DOHH2 (cell line): ENCODE measurements at regions not wholly inside any gene's neighbourhood (a gene's known extent, or its start where the extent isn't known, plus 50 kb on each side); places are given as distances from the start of the nearest gene placed in this dataset.
"Not testable (repeated sequence)": the region's sequence is repeated elsewhere in the genome, so short reads cannot be mapped to it uniquely, and the experiment has no call there.

Experiments
- H3F3A ChIP-seq: fragments of 200-600 bp; sonication (generic), shearing (Covaris generic); 2 replicates; pipeline ENCODE4 v1.6.0; 2016; ENCODE audit warnings: antibody characterized with exemption, mild to moderate bottlenecking; ENCODE audit not compliant: control insufficient read depth, insufficient read depth
- H3K27ac ChIP-seq: fragments of 200-600 bp; sonication (generic); 2 replicates; pipeline ENCODE4 v1.5.1; 2014; ENCODE audit warnings: low read depth, mild to moderate bottlenecking, low read length, moderate library complexity
- H3K27me3 ChIP-seq: fragments of 200-600 bp; sonication (generic); 2 replicates; pipeline ENCODE4 v1.6.1; 2014; ENCODE audit warnings: mild to moderate bottlenecking, low read length, mixed read lengths; ENCODE audit not compliant: control insufficient read depth
- H3K36me3 ChIP-seq: fragments of 200-600 bp; sonication (generic); 2 replicates; pipeline ENCODE4 v1.6.1; 2014; ENCODE audit warnings: mild to moderate bottlenecking, low read length, moderate library complexity, mixed read lengths; ENCODE audit not compliant: control insufficient read depth
- H3K4me1 ChIP-seq: fragments of 200-600 bp; sonication (generic); 2 replicates; pipeline ENCODE4 v1.6.1; 2014; ENCODE audit warnings: mild to moderate bottlenecking, low read length, mixed read lengths; ENCODE audit not compliant: control insufficient read depth
- H3K4me2 ChIP-seq: fragments of 200-600 bp; sonication (generic); 2 replicates; pipeline ENCODE4 v1.6.0; 2014; ENCODE audit warnings: mild to moderate bottlenecking, low read length, moderate library complexity
- H3K4me3 ChIP-seq: fragments of 200-600 bp; sonication (generic); 2 replicates; pipeline ENCODE4 v1.5.1; 2014; ENCODE audit warnings: mild to moderate bottlenecking, low read length, mixed read lengths
- H3K79me2 ChIP-seq: fragments of 200-600 bp; sonication (generic); 2 replicates; pipeline ENCODE4 v1.6.1; 2014; ENCODE audit warnings: mild to moderate bottlenecking, low read length, mixed read lengths; ENCODE audit not compliant: control insufficient read depth
- H3K9me2 ChIP-seq: fragments of 200-600 bp; sonication (generic); replicated peaks from 2 replicates; pipeline ENCODE4 v1.6.1; 2014; ENCODE audit warnings: mild to moderate bottlenecking, low read length, mixed read lengths; ENCODE audit not compliant: control insufficient read depth
- H3K9me3 ChIP-seq: fragments of 200-600 bp; sonication (generic); 2 replicates; pipeline ENCODE4 v1.6.1; 2014; ENCODE audit warnings: antibody characterized with exemption, low read length, mixed read lengths; ENCODE audit not compliant: control insufficient read depth, insufficient read depth
- H4K20me1 ChIP-seq: fragments of 200-600 bp; sonication (generic); 2 replicates; pipeline ENCODE4 v1.6.0; 2014; ENCODE audit warnings: low read depth, mild to moderate bottlenecking, antibody characterized with exemption, low read length, moderate library complexity; ENCODE audit not compliant: control insufficient read depth, insufficient read depth
- EZH2phosphoT487 ChIP-seq: fragments of 200-600 bp; sonication (generic); IDR thresholded peaks from 2 replicates; pipeline ENCODE4 v1.6.1; 2017; ENCODE audit warnings: borderline replicate concordance, mild to moderate bottlenecking, antibody characterized with exemption, low read length, moderate library complexity, mixed read lengths
- TF ChIP-seq, protein P1 (sequence below): fragments of 200-600 bp; sonication (generic); IDR thresholded peaks from one replicate; pipeline ENCODE4 v1.5.1; 2014; ENCODE audit warnings: antibody characterized with exemption, mild to moderate bottlenecking, low read depth, low read length; ENCODE audit not compliant: poor library complexity, severe bottlenecking

DNA sequence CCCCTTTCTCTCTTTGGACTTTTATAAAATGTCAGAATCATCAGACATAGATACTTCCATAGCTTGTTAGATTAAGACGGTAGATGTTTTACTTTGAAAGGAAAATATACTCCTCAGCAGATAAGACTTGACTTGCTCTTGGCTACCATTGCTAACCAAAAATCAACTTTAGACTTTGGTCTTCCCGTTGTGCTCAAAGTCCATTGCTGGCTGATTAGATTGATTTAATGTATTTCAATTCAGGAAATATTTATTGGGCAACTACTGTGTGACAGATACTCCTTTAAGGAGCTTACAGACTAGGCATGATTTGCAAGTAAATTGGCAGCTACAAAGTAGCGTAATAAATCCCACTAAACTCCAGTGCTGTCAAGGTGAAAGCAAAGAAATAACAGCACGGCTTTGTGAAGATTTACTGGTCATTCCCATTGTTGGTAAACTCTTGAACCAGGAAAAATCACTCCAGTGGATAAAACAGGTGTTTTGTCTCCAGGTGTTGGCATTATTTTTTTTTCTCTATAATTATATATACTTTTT is 95.7 kb upstream of the ARMC3 start:
- Histone ChIP-seq H3K79me2 (no peaks in the 10 kb centered on the region), H3K27ac (no peak overlapping the region), H3K9me2 (no peaks in the 10 kb centered on the region), H3K9me3 (no peaks in the 10 kb centered on the region), H3K27me3 (no peaks in the 10 kb centered on the region), H3K4me2 (no peak overlapping the region), H3K36me3 (no peaks in the 10 kb centered on the region), H3F3A (no peaks in the 10 kb centered on the region), H3K4me1 (no peaks in the 10 kb centered on the region), H4K20me1 (no peaks in the 10 kb centered on the region), H3K4me3 (no peak overlapping the region)
- TF ChIP-seq, protein P1, sequence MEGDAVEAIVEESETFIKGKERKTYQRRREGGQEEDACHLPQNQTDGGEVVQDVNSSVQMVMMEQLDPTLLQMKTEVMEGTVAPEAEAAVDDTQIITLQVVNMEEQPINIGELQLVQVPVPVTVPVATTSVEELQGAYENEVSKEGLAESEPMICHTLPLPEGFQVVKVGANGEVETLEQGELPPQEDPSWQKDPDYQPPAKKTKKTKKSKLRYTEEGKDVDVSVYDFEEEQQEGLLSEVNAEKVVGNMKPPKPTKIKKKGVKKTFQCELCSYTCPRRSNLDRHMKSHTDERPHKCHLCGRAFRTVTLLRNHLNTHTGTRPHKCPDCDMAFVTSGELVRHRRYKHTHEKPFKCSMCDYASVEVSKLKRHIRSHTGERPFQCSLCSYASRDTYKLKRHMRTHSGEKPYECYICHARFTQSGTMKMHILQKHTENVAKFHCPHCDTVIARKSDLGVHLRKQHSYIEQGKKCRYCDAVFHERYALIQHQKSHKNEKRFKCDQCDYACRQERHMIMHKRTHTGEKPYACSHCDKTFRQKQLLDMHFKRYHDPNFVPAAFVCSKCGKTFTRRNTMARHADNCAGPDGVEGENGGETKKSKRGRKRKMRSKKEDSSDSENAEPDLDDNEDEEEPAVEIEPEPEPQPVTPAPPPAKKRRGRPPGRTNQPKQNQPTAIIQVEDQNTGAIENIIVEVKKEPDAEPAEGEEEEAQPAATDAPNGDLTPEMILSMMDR = no peak
- TF ChIP-seq EZH2phosphoT487 = no peak

DNA sequence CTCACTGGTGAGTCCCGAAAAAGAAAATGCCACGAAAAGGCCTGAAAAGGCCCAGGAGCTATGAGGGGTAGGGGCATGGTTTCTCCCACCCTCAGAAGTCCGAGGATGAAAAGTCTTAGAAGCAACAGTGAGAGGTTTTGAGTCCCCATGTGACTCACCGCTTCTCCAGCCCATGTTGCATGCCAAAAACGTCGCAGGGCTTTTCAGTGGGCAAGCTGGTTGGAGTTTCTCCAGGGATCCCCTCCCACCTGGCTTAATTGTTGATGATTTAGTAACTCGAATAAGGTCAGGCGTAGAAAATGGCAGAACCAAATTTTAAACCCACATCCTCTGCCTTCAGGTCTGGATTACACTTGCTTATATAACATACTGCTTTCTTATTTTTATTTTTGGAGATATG is 96.3 kb upstream of the ARMC3 start:
- H3K27me3 ChIP-seq = no peaks in the 10 kb centered on the region
- H3F3A ChIP-seq = no peaks in the 10 kb centered on the region
- no peaks in the 10 kb centered on the region for H3K9me2 ChIP-seq
- no peaks in the 10 kb centered on the region for H3K9me3 ChIP-seq
- no peaks in the 10 kb centered on the region for H3K79me2 ChIP-seq
- no peaks in the 10 kb centered on the region for H4K20me1 ChIP-seq
- H3K27ac ChIP-seq = no peak overlapping the region
- no peak overlapping the region for H3K4me2 ChIP-seq
- H3K36me3 ChIP-seq = no peaks in the 10 kb centered on the region
- H3K4me3 ChIP-seq = no peak overlapping the region
- TF ChIP-seq EZH2phosphoT487 = no peak
- no peaks in the 10 kb centered on the region for H3K4me1 ChIP-seq

DNA sequence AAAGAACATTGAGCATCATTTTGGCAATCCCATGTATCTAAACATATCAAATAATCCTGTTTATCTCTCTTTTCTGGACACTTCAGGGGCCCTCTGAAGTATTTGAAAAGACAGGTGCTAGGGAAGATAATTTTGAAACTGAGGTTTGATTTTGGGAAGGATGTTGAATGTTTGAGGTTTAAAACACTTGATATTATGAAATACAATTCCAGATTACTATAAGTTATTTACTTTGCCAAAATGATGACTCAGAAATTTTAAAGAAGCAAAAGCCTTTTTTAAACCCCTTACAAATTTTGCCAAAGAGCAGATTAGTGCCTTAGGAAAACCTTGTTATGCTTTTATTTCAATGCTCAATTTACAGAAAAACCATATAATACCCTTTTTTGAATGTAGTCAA is 99.1 kb upstream of the ARMC3 start:
- not testable (repeated sequence) for H3K4me3 ChIP-seq, H3K27me3 ChIP-seq, H3K4me1 ChIP-seq, H3K36me3 ChIP-seq, H3K4me2 ChIP-seq, H3F3A ChIP-seq, H3K9me2 ChIP-seq, H3K79me2 ChIP-seq, H3K9me3 ChIP-seq, H4K20me1 ChIP-seq, H3K27ac ChIP-seq

DNA sequence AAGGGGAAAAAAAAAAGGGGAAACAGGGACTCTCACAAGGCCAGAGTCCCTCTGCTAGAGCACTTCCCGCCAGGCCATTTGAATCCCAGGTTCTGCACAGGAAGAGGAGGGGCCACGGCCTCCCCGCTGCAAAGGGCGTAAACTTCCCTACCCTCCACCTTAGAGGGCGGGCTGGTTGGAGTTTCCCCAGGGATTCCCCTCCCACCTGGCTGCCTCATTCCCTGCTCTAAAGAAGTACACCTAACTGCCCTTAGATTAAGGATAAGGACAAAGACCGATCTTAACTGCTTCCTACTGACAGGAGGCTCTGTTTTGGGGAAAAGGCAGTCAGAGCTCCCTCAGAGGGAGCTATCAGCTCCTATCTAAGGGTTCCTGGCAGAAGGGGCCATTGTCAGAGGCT is 102.0 kb upstream of the ARMC3 start:
- no peaks in the 10 kb centered on the region for H3K36me3 ChIP-seq
- 0 out of 2 replicates have a peak, but pooled peaks cover 4% of the 10 kb centered on the region for H3K4me1 ChIP-seq
- TF ChIP-seq, protein P1 = no peak
- TF ChIP-seq EZH2phosphoT487 = no peak
- no peaks in the 10 kb centered on the region for H3F3A ChIP-seq
- no peak overlapping the region for H3K4me3 ChIP-seq
- no peaks in the 10 kb centered on the region for H4K20me1 ChIP-seq
- no peak overlapping the region for H3K4me2 ChIP-seq
- H3K79me2 ChIP-seq = no peaks in the 10 kb centered on the region
- no peak overlapping the region for H3K27ac ChIP-seq
- H3K9me3 ChIP-seq = no peaks in the 10 kb centered on the region
- no peaks in the 10 kb centered on the region for H3K9me2 ChIP-seq
- no peaks in the 10 kb centered on the region for H3K27me3 ChIP-seq
